ENCODE measurements at regions not wholly inside any gene's neighbourhood (a gene's known extent, or its start where the extent isn't known, plus 50 kb on each side); places are given as distances from the start of the nearest gene placed in this dataset.

GRCh38 chr2:39914949-39915348, 135.9 kb upstream of the THUMPD2 start:
- TF ChIP-seq POLR2A (IDR thresholded peaks at IDR 0.05) (no peak), CTCF (IDR thresholded peaks at IDR 0.05) (no peak)

Data from adrenal gland (tissue), 5 donors.